Neural cell (in vitro differentiated cells): ENCODE measurements at regions not wholly inside any gene's neighbourhood (a gene's known extent, or its start where the extent isn't known, plus 50 kb on each side); places are given as distances from the start of the nearest gene placed in this dataset.
"Not testable (repeated sequence)": the region's sequence is repeated elsewhere in the genome, so short reads cannot be mapped to it uniquely, and the experiment has no call there.

Source experiments
- EP300 ChIP-seq: fragments of 450-650 bp; conservative IDR thresholded peaks from 2 replicates; pipeline ENCODE4 v1.6.1; 2014; ENCODE audit warnings: antibody characterized with exemption, mild to moderate bottlenecking, moderate library complexity; ENCODE audit not compliant: poor library complexity, severe bottlenecking
- TF ChIP-seq, protein P1 (sequence below): fragments of 450-650 bp; IDR thresholded peaks from 2 replicates; pipeline ENCODE4 v1.5.1; 2014; ENCODE audit warnings: antibody characterized with exemption, mild to moderate bottlenecking, moderate library complexity; ENCODE audit not compliant: poor library complexity, severe bottlenecking

DNA sequence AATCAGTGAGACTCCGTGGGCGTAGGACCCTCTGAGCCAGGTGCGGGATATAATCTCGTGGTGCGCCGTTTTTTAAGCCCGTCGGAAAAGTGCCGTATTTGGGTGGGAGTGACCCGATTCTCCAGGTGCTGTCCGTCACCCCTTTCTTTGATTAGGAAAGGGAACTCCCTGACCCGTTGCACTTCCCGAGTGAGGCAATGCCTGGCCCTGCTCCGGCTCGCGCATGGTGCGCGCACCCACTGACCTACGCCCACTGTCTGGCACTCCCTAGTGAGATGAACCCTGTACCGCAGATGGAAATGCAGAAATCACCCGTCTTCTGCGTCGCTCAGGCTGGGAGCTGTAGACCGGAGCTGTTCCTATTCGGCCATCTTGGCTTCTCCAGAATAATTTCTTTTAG is 612.3 kb downstream of the RAPGEF2 start:
- TF ChIP-seq EP300: not testable (repeated sequence)
- TF ChIP-seq, protein P1, sequence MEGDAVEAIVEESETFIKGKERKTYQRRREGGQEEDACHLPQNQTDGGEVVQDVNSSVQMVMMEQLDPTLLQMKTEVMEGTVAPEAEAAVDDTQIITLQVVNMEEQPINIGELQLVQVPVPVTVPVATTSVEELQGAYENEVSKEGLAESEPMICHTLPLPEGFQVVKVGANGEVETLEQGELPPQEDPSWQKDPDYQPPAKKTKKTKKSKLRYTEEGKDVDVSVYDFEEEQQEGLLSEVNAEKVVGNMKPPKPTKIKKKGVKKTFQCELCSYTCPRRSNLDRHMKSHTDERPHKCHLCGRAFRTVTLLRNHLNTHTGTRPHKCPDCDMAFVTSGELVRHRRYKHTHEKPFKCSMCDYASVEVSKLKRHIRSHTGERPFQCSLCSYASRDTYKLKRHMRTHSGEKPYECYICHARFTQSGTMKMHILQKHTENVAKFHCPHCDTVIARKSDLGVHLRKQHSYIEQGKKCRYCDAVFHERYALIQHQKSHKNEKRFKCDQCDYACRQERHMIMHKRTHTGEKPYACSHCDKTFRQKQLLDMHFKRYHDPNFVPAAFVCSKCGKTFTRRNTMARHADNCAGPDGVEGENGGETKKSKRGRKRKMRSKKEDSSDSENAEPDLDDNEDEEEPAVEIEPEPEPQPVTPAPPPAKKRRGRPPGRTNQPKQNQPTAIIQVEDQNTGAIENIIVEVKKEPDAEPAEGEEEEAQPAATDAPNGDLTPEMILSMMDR: not testable (repeated sequence)
